CD14-positive monocyte (primary cell): ENCODE measurements at regions not wholly inside any gene's neighbourhood (a gene's known extent, or its start where the extent isn't known, plus 50 kb on each side); places are given as distances from the start of the nearest gene placed in this dataset.
A peak's percentile ranks its signal among the peaks of the same experiment; 100 is the strongest.

ENCODE experiments used
- DNase-seq, 3 donors: peaks; one replicate each; pipeline ENCODE4 v3.0.0-alpha.2; 2011 to 2022
- H2AFZ ChIP-seq: 2 replicates; pipeline ENCODE4 v1.6.0; 2012; ENCODE audit warnings: mild to moderate bottlenecking, low read depth, low read length, inconsistent platforms; ENCODE audit not compliant: insufficient read depth, poor library complexity, severe bottlenecking
- H3K27ac ChIP-seq, 2 donors: 1 replicate in 1 of 2; 2 replicates in 1 of 2; pipeline ENCODE4 v1.5.1; 2012 to 2013; ENCODE audit warnings: low read length in 2 of 2, control low read depth in 1 of 2, inconsistent platforms in 1 of 2, low read depth in 1 of 2, mild to moderate bottlenecking in 1 of 2
- H3K27me3 ChIP-seq, 2 donors: one replicate each; pipeline versions ENCODE4 v1.6.0 to v1.6.1; 2011 to 2013; ENCODE audit warnings: low read length in 2 of 2; ENCODE audit not compliant: control insufficient read depth in 2 of 2, insufficient read depth in 2 of 2
- H3K36me3 ChIP-seq, 2 donors: replicated peaks in 1 of 2; 1 replicate in 1 of 2; 2 replicates in 1 of 2; pipeline versions ENCODE4 v1.5.1 to v1.6.1; 2012 to 2013; ENCODE audit warnings: low read length in 2 of 2, control low read depth in 1 of 2, inconsistent platforms in 1 of 2, mild to moderate bottlenecking in 1 of 2; ENCODE audit not compliant: insufficient read depth in 2 of 2, control insufficient read depth in 1 of 2
- H3K4me1 ChIP-seq, 2 donors: 1 replicate in 1 of 2; 2 replicates in 1 of 2; pipeline versions ENCODE4 v1.5.1 to v1.6.1; 2012 to 2013; ENCODE audit warnings: low read length in 2 of 2, control low read depth in 1 of 2, inconsistent platforms in 1 of 2, mild to moderate bottlenecking in 1 of 2, moderate library complexity in 1 of 2; ENCODE audit not compliant: insufficient read depth in 2 of 2, control insufficient read depth in 1 of 2
- H3K4me2 ChIP-seq: replicated peaks from 2 replicates; pipeline ENCODE3; 2012; ENCODE audit warnings: low read length, moderate library complexity, mild to moderate bottlenecking; ENCODE audit not compliant: poor library complexity, severe bottlenecking; ENCODE audit errors: extremely low read depth
- H3K4me3 ChIP-seq, 3 experiments: fragments of 200-600 bp in 1 of 3; sonication (generic) in 1 of 3; replicated peaks in 1 of 3; 1 replicate in 2 of 3; 2 replicates in 1 of 3; pipeline ENCODE4 v1.5.1; 2011 to 2013; ENCODE audit warnings: low read length in 3 of 3, mild to moderate bottlenecking in 3 of 3, control low read depth in 2 of 3, low read depth in 2 of 3, inconsistent platforms in 1 of 3, moderate library complexity in 1 of 3
- H3K79me2 ChIP-seq: 2 replicates; pipeline ENCODE4 v1.6.0; 2012; ENCODE audit warnings: mild to moderate bottlenecking, control low read depth, inconsistent platforms, low read length, moderate library complexity; ENCODE audit not compliant: insufficient read depth
- H3K9ac ChIP-seq: 2 replicates; pipeline ENCODE4 v1.6.0; 2017; ENCODE audit warnings: low read length, mild to moderate bottlenecking; ENCODE audit not compliant: insufficient read depth, poor library complexity, severe bottlenecking
- H3K9me3 ChIP-seq, 2 donors: replicated peaks in 1 of 2; 1 replicate in 1 of 2; 2 replicates in 1 of 2; pipeline versions ENCODE4 v1.5.1 to v1.6.1; 2012 to 2013; ENCODE audit warnings: low read length in 2 of 2, control low read depth in 1 of 2; ENCODE audit not compliant: control insufficient read depth in 1 of 2, insufficient read depth in 1 of 2
- H4K20me1 ChIP-seq: 2 replicates; pipeline ENCODE4 v1.6.0; 2012; ENCODE audit warnings: mild to moderate bottlenecking, low read length, control low read depth, moderate library complexity; ENCODE audit not compliant: insufficient read depth
- H3K27ac Mint-ChIP-seq, 7 donors: one replicate each; pipeline ENCODE4 v1.8.0; 2020; ENCODE audit warnings: mild to moderate bottlenecking in 7 of 7, mixed read lengths in 7 of 7, moderate library complexity in 6 of 7, inconsistent platforms in 2 of 7
- H3K27me3 Mint-ChIP-seq, 3 donors: one replicate each; pipeline ENCODE4 v1.8.0; 2021 to 2022; ENCODE audit warnings: low read depth in 3 of 3, mild to moderate bottlenecking in 3 of 3, mixed read lengths in 3 of 3, moderate library complexity in 3 of 3, inconsistent platforms in 1 of 3
- H3K36me3 Mint-ChIP-seq, 2 donors: one replicate each; pipeline ENCODE4 v1.8.0; 2020; ENCODE audit warnings: mixed read lengths in 2 of 2, inconsistent platforms in 1 of 2, mild to moderate bottlenecking in 1 of 2
- H3K4me1 Mint-ChIP-seq: one replicate; pipeline ENCODE4 v1.8.0; 2020; ENCODE audit warnings: mild to moderate bottlenecking, mixed read lengths
- H3K4me3 Mint-ChIP-seq, 2 donors: one replicate each; pipeline ENCODE4 v1.8.0; 2020; ENCODE audit warnings: mild to moderate bottlenecking in 2 of 2, mixed read lengths in 2 of 2, moderate library complexity in 1 of 2
- H3K9me3 Mint-ChIP-seq, 7 donors: one replicate each; pipeline ENCODE4 v1.8.0; 2020 to 2022; ENCODE audit warnings: mixed read lengths in 7 of 7, mild to moderate bottlenecking in 6 of 7, moderate library complexity in 6 of 7, inconsistent platforms in 2 of 7
- WGBS: methylation state at CpG from one replicate; pipeline ENCODE4 v1.1.5; 2013; ENCODE audit warnings: missing lambda C conversion rate; ENCODE audit not compliant: insufficient coverage; 5-methylcytosine and 5-hydroxymethylcytosine counted together
- intact Hi-C, 2 donors: fragments of 100-400 bp; cut with micrococcal nuclease; formaldehyde crosslinking; loops; one replicate each; pipeline versions ENCODE4 v1.15.0 to v1.15.1; 2023
- TF ChIP-seq, protein P1 (sequence below): fragments of 200-600 bp; IDR thresholded peaks from one replicate; pipeline ENCODE4 v1.8.0; 2022; ENCODE audit warnings: antibody characterized with exemption, mild to moderate bottlenecking

DNA sequence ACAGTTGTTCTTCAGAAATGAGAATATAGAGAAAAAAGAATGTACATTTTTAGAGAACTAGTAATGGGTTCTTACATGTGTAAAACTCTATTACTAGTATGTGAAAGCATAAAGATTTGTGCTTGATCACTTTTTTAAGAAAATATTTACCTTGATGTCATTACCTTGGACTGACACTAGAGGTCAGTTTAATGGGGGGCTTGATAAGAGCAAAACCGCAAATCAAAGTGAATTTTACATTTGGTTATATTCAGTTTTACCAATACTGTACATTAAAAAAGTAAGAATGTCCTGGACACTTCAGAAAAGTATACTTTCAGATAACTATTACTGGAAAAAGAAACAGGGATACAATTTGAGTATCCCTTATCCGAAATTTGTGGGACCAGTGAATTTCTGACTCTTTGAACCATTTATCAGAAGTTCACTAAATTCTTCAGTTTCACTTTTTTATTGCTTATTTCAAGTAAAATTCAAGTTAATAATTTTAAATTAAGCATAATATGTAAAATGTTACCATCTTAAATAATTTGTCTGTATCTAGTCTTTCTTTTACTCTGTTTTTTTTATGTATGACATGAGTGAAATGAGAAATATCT is 1149.5 kb downstream of the DSC3 start:
- Mint-ChIP-seq H3K9me3 (peaks cover 0 to 4% (median 0%) of the 10 kb centered on the region in 7 donors), H3K4me3 (no peak overlapping the region), H3K4me1 (no peaks in the 10 kb centered on the region), H3K36me3 (no peaks in the 10 kb centered on the region), H3K27me3 (no peaks in the 10 kb centered on the region), H3K27ac (no peak overlapping the region)
- H3K9ac ChIP-seq: no peak overlapping the region
- no peak overlapping the region for H3K4me3 ChIP-seq
- no peaks in the 10 kb centered on the region for H3K36me3 ChIP-seq
- no peak overlapping the region for H2AFZ ChIP-seq
- H3K27ac ChIP-seq: no peak overlapping the region
- H3K79me2 ChIP-seq: no peaks in the 10 kb centered on the region
- intact Hi-C loops: no loop called here
- H3K4me2 ChIP-seq: no peak overlapping the region
- H4K20me1 ChIP-seq: no peaks in the 10 kb centered on the region
- DNase-seq: no peak
- no CpG with 5 or more reads among the region's 2 CpGs for WGBS
- H3K4me1 ChIP-seq: no peaks in the 10 kb centered on the region
- no peaks in the 10 kb centered on the region for H3K9me3 ChIP-seq
- H3K27me3 ChIP-seq: no peaks in the 10 kb centered on the region
- TF ChIP-seq, protein P1, sequence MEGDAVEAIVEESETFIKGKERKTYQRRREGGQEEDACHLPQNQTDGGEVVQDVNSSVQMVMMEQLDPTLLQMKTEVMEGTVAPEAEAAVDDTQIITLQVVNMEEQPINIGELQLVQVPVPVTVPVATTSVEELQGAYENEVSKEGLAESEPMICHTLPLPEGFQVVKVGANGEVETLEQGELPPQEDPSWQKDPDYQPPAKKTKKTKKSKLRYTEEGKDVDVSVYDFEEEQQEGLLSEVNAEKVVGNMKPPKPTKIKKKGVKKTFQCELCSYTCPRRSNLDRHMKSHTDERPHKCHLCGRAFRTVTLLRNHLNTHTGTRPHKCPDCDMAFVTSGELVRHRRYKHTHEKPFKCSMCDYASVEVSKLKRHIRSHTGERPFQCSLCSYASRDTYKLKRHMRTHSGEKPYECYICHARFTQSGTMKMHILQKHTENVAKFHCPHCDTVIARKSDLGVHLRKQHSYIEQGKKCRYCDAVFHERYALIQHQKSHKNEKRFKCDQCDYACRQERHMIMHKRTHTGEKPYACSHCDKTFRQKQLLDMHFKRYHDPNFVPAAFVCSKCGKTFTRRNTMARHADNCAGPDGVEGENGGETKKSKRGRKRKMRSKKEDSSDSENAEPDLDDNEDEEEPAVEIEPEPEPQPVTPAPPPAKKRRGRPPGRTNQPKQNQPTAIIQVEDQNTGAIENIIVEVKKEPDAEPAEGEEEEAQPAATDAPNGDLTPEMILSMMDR: peak; percentile 23

DNA sequence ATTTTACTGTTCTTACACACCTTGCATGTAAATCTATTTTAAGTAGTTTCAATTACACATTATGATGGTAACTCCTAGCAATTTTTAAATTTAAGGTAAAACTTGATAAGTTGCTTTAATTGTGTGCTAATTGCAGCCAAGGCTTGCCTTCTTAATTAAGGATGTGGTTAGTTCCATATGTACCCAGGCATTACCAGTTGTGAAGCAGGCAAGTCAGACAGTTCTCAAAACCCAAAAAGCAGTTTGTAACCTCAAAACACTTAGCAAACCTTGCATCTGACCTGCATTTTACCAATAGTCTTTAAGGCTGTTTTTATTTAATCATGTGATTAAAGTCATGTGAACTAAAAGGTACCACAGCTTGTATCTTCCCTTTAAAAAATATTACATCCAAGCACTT is 1159.4 kb downstream of the DSC3 start:
- H3K79me2 ChIP-seq: no peaks in the 10 kb centered on the region
- Mint-ChIP-seq H3K4me1 (no peaks in the 10 kb centered on the region), H3K27ac (no peak overlapping the region), H3K27me3 (no peaks in the 10 kb centered on the region), H3K9me3 (peaks cover 0 to 2% (median 0%) of the 10 kb centered on the region in 7 donors), H3K36me3 (no peaks in the 10 kb centered on the region), H3K4me3 (no peak overlapping the region)
- no peak overlapping the region for H3K4me3 ChIP-seq
- H3K4me1 ChIP-seq: no peaks in the 10 kb centered on the region
- no peak overlapping the region for H2AFZ ChIP-seq
- H3K27me3 ChIP-seq: no peaks in the 10 kb centered on the region
- peaks cover 0 to 4% of the 10 kb centered on the region in 2 donors for H3K9me3 ChIP-seq
- TF ChIP-seq, protein P1: no peak
- H3K36me3 ChIP-seq: no peaks in the 10 kb centered on the region
- no peak overlapping the region for H3K4me2 ChIP-seq
- DNase-seq: no peak
- H3K27ac ChIP-seq: no peak overlapping the region
- no peak overlapping the region for H3K9ac ChIP-seq
- intact Hi-C loops: no loop called here
- H4K20me1 ChIP-seq: no peaks in the 10 kb centered on the region
